Hepatocyte (in vitro differentiated cells): ENCODE measurements at regions not wholly inside any gene's neighbourhood (a gene's known extent, or its start where the extent isn't known, plus 50 kb on each side); places are given as distances from the start of the nearest gene placed in this dataset.
A peak's percentile ranks its signal among the peaks of the same experiment; 100 is the strongest.

Source experiments
- DNase-seq: peaks from one replicate; pipeline ENCODE4 v3.0.0-alpha.2; 2016; ENCODE audit warnings: low spot score
- H2AFZ ChIP-seq: fragments of 200-600 bp; sonication (generic); 2 replicates; pipeline ENCODE4 v1.6.0; 2016; ENCODE audit warnings: antibody characterized with exemption, mild to moderate bottlenecking
- H3K27ac ChIP-seq: fragments of 200-600 bp; sonication (generic); 2 replicates; pipeline ENCODE4 v1.5.1; 2016; ENCODE audit warnings: mild to moderate bottlenecking
- H3K27me3 ChIP-seq: fragments of 200-600 bp; sonication (generic); 2 replicates; pipeline ENCODE4 v1.6.1; 2016
- H3K36me3 ChIP-seq: fragments of 200-600 bp; sonication (generic); replicated peaks from 2 replicates; pipeline ENCODE4 v1.5.1; 2016; ENCODE audit warnings: low read depth; ENCODE audit not compliant: insufficient read depth
- H3K4me1 ChIP-seq: fragments of 200-600 bp; sonication (generic); 2 replicates; pipeline ENCODE4 v1.5.1; 2016; ENCODE audit warnings: mild to moderate bottlenecking, moderate library complexity; ENCODE audit not compliant: insufficient read depth
- H3K4me2 ChIP-seq: fragments of 200-600 bp; sonication (generic); 2 replicates; pipeline ENCODE4 v1.6.0; 2016
- H3K4me3 ChIP-seq: fragments of 200-600 bp; sonication (generic); 2 replicates; pipeline ENCODE4 v1.5.1; 2016; ENCODE audit warnings: mild to moderate bottlenecking
- H3K79me2 ChIP-seq: fragments of 200-600 bp; sonication (generic); 2 replicates; pipeline ENCODE4 v1.6.0; 2017; ENCODE audit warnings: mild to moderate bottlenecking
- H3K9me2 ChIP-seq: fragments of 200-600 bp; sonication (generic); replicated peaks from 2 replicates; pipeline ENCODE4 v1.6.0; 2017; ENCODE audit warnings: mild to moderate bottlenecking; ENCODE audit not compliant: insufficient read depth
- H3K9me3 ChIP-seq: fragments of 200-600 bp; sonication (generic); 2 replicates; pipeline ENCODE4 v1.5.1; 2016; ENCODE audit warnings: low read depth, mild to moderate bottlenecking
- H4K20me1 ChIP-seq: fragments of 200-600 bp; sonication (generic); 2 replicates; pipeline ENCODE4 v1.6.0; 2016; ENCODE audit warnings: mild to moderate bottlenecking; ENCODE audit not compliant: insufficient read depth, poor library complexity, severe bottlenecking
- EZH2 ChIP-seq: fragments of 200-600 bp; sonication (generic); IDR thresholded peaks from 2 replicates; pipeline ENCODE4 v1.6.1; 2016; ENCODE audit warnings: antibody characterized with exemption, mild to moderate bottlenecking, borderline replicate concordance
- EZH2phosphoT487 ChIP-seq: fragments of 200-600 bp; sonication (generic); IDR thresholded peaks from one replicate; pipeline ENCODE4 v1.6.1; 2018; ENCODE audit warnings: antibody characterized with exemption, mild to moderate bottlenecking, low read depth, moderate library complexity; ENCODE audit not compliant: unreplicated experiment, severe bottlenecking
- WGBS: methylation state at CpG from one replicate; pipeline ENCODE4 v1.1.6; 2016; ENCODE audit warnings: low lambda C conversion rate; ENCODE audit errors: missing lambda C conversion rate; 5-methylcytosine and 5-hydroxymethylcytosine counted together
- TF ChIP-seq, protein P1 (sequence below): fragments of 200-600 bp; sonication (generic); IDR thresholded peaks from 2 replicates; pipeline ENCODE4 v1.5.1; 2016; ENCODE audit warnings: antibody characterized with exemption, mild to moderate bottlenecking; ENCODE audit not compliant: poor library complexity

DNA sequence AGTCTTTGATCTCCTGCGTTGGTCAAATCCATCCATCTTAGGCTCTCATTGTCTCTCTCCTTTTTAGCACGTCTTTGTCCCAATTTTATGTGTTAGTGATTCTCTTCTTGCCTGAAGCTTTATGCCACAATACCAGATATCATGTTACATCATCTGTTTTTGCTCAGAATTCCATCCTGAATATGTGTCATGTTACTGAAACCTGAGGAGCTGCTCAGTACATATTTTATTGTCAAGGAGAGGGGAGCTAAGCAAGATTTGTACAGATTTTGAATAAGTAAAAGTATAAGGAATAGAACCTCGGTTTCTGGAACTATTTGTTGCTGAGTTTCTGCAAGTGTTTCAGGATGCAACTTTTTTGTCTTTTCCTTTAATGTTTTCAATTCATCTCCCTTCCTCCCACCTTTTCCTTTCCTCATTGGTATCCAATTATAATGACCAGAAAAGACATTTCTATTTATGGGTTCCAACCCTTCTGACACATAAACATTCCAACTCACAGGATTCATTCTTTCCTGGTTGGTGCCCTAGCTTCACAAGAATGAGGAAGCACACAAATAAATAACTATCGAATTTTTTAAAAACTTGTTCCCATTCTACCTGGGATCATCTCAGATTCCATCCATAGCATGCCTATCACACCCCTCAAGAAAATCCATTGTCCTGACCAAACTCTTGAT lies 291.8 kb downstream of the CRPPA start:
- no peak overlapping the region for H2AFZ ChIP-seq
- DNase-seq: no peak
- no peaks in the 10 kb centered on the region for H3K36me3 ChIP-seq
- 56% methylated on average over 4 of the region's 4 CpGs for WGBS
- H3K79me2 ChIP-seq: no peaks in the 10 kb centered on the region
- no peaks in the 10 kb centered on the region for H3K9me2 ChIP-seq
- no peaks in the 10 kb centered on the region for H3K27me3 ChIP-seq
- H3K27ac ChIP-seq: peak overlapping the region; percentile 62
- no peaks in the 10 kb centered on the region for H4K20me1 ChIP-seq
- H3K9me3 ChIP-seq: no peaks in the 10 kb centered on the region
- no peak overlapping the region for H3K4me2 ChIP-seq
- H3K4me1 ChIP-seq: no peaks in the 10 kb centered on the region
- TF ChIP-seq, protein P1, sequence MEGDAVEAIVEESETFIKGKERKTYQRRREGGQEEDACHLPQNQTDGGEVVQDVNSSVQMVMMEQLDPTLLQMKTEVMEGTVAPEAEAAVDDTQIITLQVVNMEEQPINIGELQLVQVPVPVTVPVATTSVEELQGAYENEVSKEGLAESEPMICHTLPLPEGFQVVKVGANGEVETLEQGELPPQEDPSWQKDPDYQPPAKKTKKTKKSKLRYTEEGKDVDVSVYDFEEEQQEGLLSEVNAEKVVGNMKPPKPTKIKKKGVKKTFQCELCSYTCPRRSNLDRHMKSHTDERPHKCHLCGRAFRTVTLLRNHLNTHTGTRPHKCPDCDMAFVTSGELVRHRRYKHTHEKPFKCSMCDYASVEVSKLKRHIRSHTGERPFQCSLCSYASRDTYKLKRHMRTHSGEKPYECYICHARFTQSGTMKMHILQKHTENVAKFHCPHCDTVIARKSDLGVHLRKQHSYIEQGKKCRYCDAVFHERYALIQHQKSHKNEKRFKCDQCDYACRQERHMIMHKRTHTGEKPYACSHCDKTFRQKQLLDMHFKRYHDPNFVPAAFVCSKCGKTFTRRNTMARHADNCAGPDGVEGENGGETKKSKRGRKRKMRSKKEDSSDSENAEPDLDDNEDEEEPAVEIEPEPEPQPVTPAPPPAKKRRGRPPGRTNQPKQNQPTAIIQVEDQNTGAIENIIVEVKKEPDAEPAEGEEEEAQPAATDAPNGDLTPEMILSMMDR: no peak
- TF ChIP-seq EZH2phosphoT487 (no peak), EZH2 (no peak)
- H3K4me3 ChIP-seq: no peak overlapping the region

GRCh38 chr7:16123117-16123770 lies 298.1 kb downstream of the CRPPA start:
- Histone ChIP-seq H2AFZ (no peak overlapping the region), H3K79me2 (no peaks in the 10 kb centered on the region), H3K36me3 (no peaks in the 10 kb centered on the region), H3K9me2 (no peaks in the 10 kb centered on the region), H3K4me2 (no peak overlapping the region), H3K4me3 (no peak overlapping the region), H3K9me3 (no peaks in the 10 kb centered on the region), H3K27ac (no peak overlapping the region), H3K27me3 (no peaks in the 10 kb centered on the region), H3K4me1 (no peaks in the 10 kb centered on the region), H4K20me1 (no peaks in the 10 kb centered on the region)
- TF ChIP-seq EZH2phosphoT487: no peak
- TF ChIP-seq, protein P1: no peak
- 67% methylated on average over 4 of the region's 4 CpGs for WGBS
- no peak for DNase-seq

GRCh38 chr7:16121876-16122390 lies 299.4 kb downstream of the CRPPA start:
- no peaks in the 10 kb centered on the region for H3K27me3 ChIP-seq
- no peak overlapping the region for H3K4me2 ChIP-seq
- no peak overlapping the region for H3K4me3 ChIP-seq
- H3K9me3 ChIP-seq: no peaks in the 10 kb centered on the region
- H3K4me1 ChIP-seq: no peaks in the 10 kb centered on the region
- H3K9me2 ChIP-seq: no peaks in the 10 kb centered on the region
- no peaks in the 10 kb centered on the region for H4K20me1 ChIP-seq
- TF ChIP-seq EZH2phosphoT487 (no peak), EZH2 (no peak)
- TF ChIP-seq, protein P1: no peak
- H3K79me2 ChIP-seq: no peaks in the 10 kb centered on the region
- no peak overlapping the region for H2AFZ ChIP-seq
- WGBS: 85% methylated on average over 3 of the region's 3 CpGs
- H3K36me3 ChIP-seq: no peaks in the 10 kb centered on the region
- no peak overlapping the region for H3K27ac ChIP-seq
- DNase-seq: no peak
